GM18951 (cell line): ENCODE measurements at regions not wholly inside any gene's neighbourhood (a gene's known extent, or its start where the extent isn't known, plus 50 kb on each side); places are given as distances from the start of the nearest gene placed in this dataset.

Experiments used
- POLR2A ChIP-seq: IDR thresholded peaks from 4 replicates; pipeline ENCODE4 v1.6.1; 2011; ENCODE audit warnings: mild to moderate bottlenecking; ENCODE audit not compliant: insufficient read length, insufficient read depth; ENCODE audit errors: extremely low read depth
- in situ Hi-C: fragments of 300-500 bp; cut with MboI; formaldehyde crosslinking; loops from one replicate; pipeline ENCODE4 v1.12.0; 2022; ENCODE audit warnings: low sequenced_read_pairs, mixed read lengths, inconsistent platforms; ENCODE audit not compliant: unreplicated experiment

- in situ Hi-C loops, result loop anchor here (10.0 kb wide), 2 partner anchors 944 to 1204 kb away; no protein-coding TSS in a partner anchor
Observed at GRCh38 chrX:20530406-20530921, 263.8 kb upstream of the RPS6KA3 start.

GRCh38 chrX:20529711-20530110 is 263.0 kb upstream of the RPS6KA3 start:
- in situ Hi-C loops, result loop anchor here (10.0 kb wide), 2 partner anchors 945 to 1205 kb away; no protein-coding TSS in a partner anchor
- no peak for TF ChIP-seq POLR2A

More at GRCh38 chrX:20530406-20530921, 263.8 kb upstream of the RPS6KA3 start:
- no peak for TF ChIP-seq POLR2A

DNA sequence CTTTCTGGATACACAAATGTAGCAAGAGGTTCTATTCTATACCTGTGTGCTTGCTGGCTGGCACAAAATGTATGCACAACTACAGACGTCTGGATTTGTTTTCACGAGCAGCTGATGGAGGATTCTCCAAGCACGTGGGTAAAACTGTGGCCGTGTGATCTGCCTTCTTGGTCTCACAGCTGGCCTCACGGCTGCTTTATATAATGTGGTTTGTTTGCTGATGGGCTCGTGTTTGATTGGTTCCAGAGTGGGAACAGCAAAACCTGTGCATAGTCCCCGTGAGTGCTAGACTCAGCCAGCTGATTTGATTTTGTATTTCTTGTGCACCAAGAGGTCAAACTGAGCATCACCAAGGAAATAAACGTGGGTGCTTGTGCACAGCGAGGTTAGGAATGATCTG is 262.6 kb upstream of the RPS6KA3 start:
- in situ Hi-C loops, result no loop called here
- TF ChIP-seq POLR2A, result no peak

DNA sequence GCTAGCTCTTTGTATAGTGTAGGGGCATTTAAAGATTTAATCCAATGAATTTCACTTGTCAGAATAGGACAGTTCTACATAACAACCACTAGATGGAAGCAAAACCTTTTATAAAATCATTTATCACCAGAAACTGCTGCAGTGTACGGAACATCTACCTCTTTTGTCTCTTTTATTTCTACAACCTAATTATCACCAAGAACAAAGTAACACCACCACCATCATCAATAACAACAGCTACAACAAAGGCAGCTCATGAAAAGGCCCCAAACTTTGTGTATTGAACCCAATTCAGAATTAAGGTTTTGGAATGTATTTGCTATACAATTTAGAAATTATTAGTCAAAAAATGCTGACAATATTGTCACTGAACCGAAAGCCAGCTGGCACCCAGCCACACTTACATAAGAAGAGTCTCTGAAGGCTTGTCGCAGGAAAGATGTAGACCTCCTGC is 260.9 kb upstream of the RPS6KA3 start:
- no peak for TF ChIP-seq POLR2A
- in situ Hi-C loops, result no loop called here

- in situ Hi-C loops, result no loop called here
- TF ChIP-seq POLR2A, result no peak
Observed at GRCh38 chrX:20527041-20527440, 260.3 kb upstream of the RPS6KA3 start.

DNA sequence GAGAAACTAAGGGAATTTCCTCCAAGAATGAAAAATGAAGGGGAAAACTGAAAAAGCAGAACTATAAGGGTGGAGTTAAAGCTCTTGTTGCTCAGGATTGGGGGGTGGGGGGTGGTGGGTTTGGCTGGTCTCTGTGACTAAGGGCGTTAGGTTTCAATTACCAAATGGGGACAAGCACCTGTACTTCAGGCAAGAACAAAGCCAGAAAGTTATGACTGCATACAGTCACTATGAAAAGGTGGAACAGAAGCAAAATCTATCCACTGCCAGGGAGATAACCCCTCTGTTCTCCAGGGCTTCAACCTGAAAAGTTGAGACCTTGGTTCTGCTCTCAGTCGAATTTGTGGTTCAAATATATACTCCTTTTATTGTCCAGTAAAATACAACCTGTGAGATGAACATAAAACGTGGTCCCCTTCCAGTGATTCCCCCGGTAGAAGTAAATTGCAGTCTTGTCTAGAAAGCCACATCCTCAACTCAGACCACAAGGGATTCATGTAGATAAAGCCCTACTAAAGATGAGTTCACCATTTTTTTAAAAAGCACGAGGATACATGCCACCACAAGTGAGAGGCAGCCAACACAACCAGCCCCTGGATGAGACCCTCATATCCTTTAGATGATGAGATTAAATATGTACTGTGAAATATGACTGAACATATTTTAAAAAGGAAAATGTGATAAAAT is 257.1 kb upstream of the RPS6KA3 start:
- in situ Hi-C loops, result no loop called here
- no peak for TF ChIP-seq POLR2A

GRCh38 chrX:20522420-20522819 is 255.7 kb upstream of the RPS6KA3 start:
- no peak for TF ChIP-seq POLR2A
- in situ Hi-C loops, result no loop called here

- in situ Hi-C loops, result no loop called here
- TF ChIP-seq POLR2A, result no peak
Observed at GRCh38 chrX:20521222-20521621, 254.5 kb upstream of the RPS6KA3 start.

DNA sequence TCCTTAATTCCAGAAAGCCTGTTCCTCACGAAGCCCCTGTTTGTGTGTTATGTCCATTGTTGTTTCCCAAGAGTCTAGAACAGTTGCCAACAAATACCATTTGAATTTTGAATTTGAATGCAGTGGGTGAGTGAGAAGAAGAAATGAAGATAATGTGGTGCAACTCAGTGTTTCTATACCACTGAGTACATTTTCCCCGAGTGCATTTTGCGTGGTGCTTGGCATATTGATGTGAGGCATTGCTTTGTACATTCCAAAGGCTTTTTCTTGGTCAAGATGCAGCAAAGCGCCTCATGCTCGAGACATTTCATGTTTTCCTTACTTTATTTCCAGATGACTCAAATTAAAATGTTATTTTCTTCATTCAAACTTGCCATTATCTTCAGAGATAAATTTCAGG is 253.1 kb upstream of the RPS6KA3 start:
- in situ Hi-C loops, result no loop called here

DNA sequence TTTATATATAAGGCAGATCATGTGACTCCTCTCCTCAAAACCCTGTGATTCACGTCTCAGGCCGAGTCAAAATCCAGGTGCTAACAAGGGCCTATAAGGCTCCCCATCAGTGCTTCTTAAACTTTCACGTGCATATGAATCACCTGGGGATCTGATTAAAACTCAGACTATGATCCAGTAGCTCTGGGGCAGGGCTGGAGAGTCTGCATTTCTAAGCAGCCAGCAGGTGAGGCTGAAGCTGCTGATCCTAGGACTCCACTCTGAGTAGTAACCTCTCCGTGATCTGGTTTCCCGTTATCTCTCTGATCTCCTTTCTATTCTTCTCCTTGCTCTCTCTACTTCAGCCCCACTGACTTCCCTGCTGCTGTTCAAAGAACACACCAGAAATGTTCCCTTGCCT is 252.4 kb upstream of the RPS6KA3 start:
- in situ Hi-C loops, result no loop called here

More for the DNA sequence above, 253.1 kb upstream of the RPS6KA3 start:
- no peak for TF ChIP-seq POLR2A

GRCh38 chrX:20517565-20517964 is 250.9 kb upstream of the RPS6KA3 start:
- in situ Hi-C loops, result no loop called here
- TF ChIP-seq POLR2A, result no peak

More for the DNA sequence above, 252.4 kb upstream of the RPS6KA3 start:
- TF ChIP-seq POLR2A, result no peak

- in situ Hi-C loops, result no loop called here
- TF ChIP-seq POLR2A, result no peak
Observed at GRCh38 chrX:20515841-20516461, 249.2 kb upstream of the RPS6KA3 start.

DNA sequence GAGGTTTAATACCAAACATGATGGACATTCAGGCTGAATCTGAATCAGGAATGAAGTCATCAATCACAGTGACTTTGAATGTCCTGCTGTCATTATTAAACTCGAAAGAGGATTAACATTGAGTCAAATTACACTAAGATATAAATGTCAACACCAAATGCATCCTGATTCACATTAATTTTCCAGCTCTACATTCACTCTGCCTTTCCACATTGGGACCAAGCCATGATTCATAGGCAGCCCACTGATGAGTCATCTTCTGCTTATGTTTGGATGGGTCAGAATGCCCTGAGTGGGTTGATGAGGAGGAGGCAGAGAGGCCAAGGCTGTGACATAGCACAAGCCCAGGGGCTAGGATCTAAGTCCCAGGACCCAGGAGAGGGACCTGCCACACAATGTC is 247.6 kb upstream of the RPS6KA3 start:
- no peak for TF ChIP-seq POLR2A
- in situ Hi-C loops, result no loop called here

DNA sequence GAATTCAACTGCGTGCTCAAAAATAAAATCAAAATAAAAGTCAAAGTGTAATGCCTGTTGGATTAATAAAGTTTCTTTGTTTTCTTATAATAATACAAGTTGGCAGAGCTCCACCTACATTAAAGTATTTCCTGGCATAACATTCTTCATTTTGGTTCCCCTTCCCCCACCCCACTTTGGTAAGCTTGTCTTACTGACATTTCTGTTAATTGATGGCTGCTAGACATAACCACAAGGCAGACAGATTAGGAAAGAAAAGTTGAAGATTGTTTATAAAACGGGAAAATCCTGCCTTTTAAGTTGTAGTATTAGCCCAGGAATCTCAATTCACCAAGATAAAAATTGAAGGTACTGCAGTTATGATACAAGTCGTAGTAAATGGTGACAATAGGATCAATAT is 246.5 kb upstream of the RPS6KA3 start:
- in situ Hi-C loops, result no loop called here

More for the DNA sequence above, 246.5 kb upstream of the RPS6KA3 start:
- no peak for TF ChIP-seq POLR2A
